GM19328 (cell line): ENCODE measurements at regions not wholly inside any gene's neighbourhood (a gene's known extent, or its start where the extent isn't known, plus 50 kb on each side); places are given as distances from the start of the nearest gene placed in this dataset.
"Not testable (repeated sequence)": the region's sequence is repeated elsewhere in the genome, so short reads cannot be mapped to it uniquely, and the experiment has no call there.

Experiments used
- ATAC-seq: cut with Tn5 transposase; IDR thresholded peaks from one replicate; pipeline ENCODE4 v1.9.1; 2021; ENCODE audit warnings: mild to moderate bottlenecking, moderate library complexity; ENCODE audit not compliant: unreplicated experiment

- no peak for ATAC-seq
These were observed 420.1 kb downstream of the GJA1 start for GRCh38 chr6:121855521-121855920.

DNA sequence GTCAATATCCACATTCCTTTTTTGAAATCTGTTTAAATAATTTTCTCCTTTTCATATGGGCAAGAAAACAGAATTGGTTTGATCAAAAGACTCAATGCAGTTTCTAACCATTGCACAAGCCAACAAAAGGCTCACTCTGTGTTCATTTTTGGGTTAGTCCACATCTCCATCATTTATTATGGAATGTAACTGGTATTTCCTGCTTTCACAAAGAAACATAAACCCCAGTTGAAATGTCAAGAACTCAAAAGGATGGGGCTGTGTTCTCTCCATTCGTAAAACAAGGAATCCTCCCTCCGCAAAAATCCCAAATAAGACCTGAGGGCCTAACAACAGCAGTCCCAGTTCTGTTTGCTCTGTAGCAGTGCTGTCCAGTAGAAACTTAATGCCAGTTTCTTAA, 420.9 kb downstream of the GJA1 start:
- no peak for ATAC-seq

- no peak for ATAC-seq
These were observed 422.1 kb downstream of the GJA1 start for GRCh38 chr6:121857551-121857950.

DNA sequence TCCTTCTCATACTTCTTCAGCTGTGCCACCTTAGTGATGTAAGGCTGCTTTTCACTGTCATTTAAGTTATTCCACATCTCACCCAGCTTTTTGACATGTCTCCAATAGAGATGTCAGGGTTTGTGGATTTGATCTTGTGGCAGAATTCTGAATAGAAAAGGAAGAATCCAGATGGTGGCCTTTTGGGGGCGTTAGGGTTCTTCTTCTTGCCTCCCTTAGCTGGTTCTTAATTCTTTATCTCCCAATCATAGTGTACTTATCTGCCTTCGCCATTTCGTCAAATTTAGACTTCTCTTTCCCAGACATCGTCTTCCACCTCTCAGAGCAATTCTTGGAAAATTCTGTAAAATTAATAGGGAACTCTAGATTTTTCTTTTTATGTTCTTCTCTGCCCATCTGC, 422.9 kb downstream of the GJA1 start:
- ATAC-seq, result no peak

DNA sequence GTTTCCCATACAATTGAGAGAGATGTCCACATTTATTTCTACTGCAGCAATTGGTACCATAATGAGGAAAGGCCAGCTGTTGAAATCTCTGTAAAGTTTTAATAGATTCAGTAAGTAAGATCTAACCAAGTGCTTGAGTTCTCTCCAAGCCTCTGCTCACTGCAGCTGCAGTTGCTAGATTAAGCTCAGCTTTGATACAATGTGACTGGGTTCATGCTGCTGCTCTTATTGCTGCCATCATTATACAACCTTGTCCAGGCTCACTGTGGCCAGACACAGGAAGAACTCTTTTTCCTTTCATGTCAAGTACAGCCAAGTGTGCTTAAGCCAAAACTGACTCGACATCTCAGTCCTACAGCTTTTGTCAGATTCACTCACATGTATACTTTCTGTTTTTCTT, 423.5 kb downstream of the GJA1 start:
- no peak for ATAC-seq

- ATAC-seq, result no peak
These were observed 430.4 kb downstream of the GJA1 start for GRCh38 chr6:121865811-121866210.

DNA sequence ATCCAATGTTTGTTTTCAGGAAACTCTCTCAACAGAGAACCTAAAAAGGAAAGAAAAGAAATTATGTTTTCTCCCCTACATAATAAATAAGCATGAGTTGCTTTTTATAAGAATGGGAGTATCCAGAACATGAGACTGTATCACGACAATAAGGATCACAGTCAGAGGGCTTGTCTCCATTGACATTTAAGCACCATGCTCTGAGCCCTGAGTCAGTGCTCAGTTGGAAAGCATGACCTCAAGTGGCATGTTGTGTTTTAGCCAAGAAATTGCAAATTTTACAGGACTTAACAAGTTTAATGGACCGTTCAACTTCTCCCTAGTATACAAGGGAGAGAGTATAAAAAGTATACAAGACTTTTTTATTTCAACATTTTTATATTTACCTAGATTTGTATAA, 431.6 kb downstream of the GJA1 start:
- no peak for ATAC-seq

DNA sequence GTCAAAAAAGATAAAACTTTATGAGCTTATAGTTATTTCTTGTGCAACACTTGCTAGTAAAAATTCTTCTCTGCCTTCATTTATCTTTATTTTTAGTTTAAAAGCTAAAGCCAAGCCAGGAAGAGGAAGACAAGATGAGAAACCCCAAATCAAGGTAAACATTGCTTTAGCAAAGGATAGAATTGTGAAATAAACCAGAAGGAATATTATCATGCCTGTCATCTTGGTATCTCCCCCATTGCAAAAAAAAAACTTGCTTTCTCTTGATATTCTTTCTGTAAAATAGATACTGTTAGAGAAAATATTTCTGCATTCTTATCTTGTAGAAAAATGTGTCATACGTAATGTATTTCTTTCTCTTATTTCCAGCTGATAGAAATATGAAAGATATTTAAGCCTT, 432.8 kb downstream of the GJA1 start:
- ATAC-seq, result no peak

- no peak for ATAC-seq
These were observed 438.1 kb downstream of the GJA1 start for GRCh38 chr6:121873595-121873994.

GRCh38 chr6:121876721-121877120, 441.3 kb downstream of the GJA1 start:
- no peak for ATAC-seq

- ATAC-seq, result no peak
These were observed 443.7 kb downstream of the GJA1 start for GRCh38 chr6:121879149-121879548.

- no peak for ATAC-seq
These were observed 445.4 kb downstream of the GJA1 start for GRCh38 chr6:121880831-121881230.

DNA sequence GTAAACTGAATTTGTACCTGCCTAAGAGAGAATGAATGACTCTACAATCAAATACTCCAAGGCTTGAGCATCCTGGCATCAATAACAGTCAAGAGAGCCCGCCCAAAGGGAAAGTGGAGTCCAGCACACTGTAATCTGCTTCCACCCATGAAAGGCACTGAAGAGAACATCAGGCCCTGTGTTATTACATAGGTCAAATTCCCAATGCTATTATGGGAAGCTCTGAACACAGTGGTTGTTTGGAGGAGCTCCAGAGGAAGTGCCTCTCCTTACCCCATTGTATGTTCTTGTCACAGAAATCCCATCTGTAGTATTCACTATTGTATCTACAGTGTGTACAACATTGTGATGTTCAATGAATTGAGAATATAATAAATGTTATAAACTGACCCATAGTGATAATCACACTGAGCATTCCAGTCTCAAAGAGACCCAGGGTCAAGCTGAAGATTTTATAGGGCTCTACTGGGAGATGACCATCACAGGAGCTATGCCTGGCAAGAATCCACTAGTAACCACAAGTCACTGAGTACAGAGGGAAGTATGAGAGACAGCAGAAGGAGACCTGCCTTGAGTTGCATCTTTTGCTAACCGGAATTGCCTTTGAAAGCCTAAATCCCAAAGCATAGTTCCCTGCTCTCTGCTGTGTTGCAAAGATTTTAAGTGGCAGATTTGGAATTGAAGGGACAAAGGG, 446.7 kb downstream of the GJA1 start:
- no peak for ATAC-seq

DNA sequence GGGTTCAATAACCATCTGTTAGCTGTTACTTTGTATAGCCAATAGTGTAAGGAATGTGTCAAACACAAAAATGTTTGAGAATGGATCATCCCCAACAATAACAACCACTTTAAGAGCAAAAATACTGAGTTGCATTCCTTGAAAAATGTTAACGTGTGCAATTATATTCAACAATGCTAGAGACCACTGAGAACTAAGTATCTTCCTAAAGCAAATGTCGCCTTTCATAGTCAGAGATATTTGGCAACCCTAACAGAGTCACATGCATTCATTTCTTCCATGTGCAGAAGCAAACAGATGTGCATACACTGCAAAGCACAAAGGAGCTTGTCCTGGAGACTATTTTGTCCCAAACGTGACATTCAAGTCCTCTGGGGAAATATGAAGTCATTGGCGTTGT, 448.6 kb downstream of the GJA1 start:
- no peak for ATAC-seq

GRCh38 chr6:121884620-121885019, 449.2 kb downstream of the GJA1 start:
- no peak for ATAC-seq

DNA sequence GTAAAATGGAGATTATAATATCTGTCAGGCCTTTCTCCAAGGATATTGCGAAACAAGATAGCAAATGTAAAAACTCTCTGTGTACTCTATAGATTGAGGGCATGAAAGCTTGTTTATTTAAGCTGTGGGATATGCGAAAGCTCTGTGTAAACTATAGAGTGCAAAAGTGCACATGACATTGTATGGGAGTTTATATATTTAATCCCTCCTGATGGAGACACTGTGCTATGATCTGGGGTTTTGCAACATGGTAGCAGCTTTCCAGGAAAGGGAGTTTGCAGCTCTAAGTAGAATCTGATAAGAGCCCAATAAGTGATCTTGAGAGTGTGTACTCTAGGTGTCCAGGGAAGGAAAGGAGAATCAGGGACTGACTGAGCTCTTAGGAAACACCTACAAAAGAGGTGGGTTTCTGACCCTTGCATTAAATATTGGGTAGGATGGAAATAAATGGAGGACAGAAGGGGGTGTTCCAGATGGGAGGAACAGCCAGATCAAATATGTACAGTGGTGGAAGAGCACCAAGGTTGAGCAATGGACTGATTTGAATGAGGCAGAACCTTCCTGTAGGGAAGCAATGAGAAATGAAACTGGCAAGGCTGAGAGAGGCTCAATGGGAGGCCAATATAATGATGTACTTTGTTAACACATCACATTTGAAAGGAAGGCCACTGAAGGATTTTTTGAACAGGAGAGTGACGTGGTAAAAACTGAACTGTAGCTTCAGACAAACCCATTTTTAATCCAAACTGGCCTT, 450.1 kb downstream of the GJA1 start:
- no peak for ATAC-seq

DNA sequence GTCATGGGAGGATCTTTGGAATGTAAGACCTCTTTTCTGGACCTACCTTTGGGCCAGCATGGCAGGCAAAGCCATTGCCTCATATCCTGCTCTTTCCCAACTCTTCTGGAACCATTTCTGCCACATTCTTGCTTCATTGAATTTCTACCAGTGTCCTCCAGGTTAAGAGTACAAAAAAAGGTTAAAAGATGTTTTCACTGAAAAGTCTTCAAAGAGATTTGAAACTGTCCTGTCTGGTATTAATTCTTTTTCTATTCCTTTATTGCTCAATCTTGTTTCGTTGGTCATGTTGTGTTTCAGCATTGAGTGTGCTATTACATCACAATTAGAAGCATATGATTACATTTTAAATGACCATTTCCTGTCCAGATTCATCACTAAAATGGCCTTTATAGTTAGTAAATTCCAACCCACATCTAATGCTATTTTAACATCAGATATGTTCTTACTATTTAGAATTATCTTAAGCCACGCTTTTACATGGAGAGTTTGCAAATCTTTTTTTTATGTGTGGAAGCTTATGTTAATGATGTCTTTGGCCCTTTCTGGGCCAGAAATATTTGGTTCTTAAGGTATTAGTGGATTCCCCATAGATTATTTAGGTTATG, 450.9 kb downstream of the GJA1 start:
- ATAC-seq, result no peak

DNA sequence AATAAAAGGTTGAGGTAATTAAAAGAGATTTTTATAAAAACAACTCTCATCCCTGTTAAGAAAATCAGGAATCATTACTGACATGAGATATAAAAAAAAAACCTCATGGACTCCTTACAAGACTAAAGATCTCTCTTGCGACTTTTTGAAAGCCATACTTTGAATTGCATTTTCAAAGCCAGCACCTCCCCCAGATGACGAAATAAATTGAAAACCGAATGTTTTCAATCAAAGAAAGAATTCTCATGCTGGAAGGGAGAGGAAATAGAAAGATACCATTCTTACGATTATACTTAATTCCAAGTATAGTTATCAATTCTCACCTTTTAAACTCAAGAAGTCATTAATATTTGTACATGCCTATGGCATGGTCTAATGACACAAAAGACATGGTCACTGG, 452.3 kb downstream of the GJA1 start:
- no peak for ATAC-seq

- no peak for ATAC-seq
These were observed 455.0 kb downstream of the GJA1 start for GRCh38 chr6:121890307-121890910.

DNA sequence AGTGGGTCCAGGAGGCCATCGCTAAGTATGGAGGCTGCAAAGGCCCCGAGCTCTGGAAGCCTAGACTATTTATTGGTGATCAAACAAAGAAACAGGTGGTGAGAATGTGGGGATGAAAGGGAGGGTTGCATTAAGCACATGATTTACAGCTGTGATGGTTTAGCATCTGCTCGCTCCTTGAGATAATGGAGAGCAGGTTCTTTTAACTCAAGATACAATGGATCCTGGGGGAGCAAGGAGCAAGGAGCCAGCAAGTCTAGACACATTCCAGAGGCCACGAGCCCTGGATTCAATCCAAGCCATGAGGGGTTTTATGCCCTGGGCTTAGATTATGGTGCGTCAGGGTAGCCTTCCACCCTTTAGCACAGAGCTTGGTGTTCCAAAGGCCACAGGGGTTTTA, 460.3 kb downstream of the GJA1 start:
- ATAC-seq, result not testable (repeated sequence)

DNA sequence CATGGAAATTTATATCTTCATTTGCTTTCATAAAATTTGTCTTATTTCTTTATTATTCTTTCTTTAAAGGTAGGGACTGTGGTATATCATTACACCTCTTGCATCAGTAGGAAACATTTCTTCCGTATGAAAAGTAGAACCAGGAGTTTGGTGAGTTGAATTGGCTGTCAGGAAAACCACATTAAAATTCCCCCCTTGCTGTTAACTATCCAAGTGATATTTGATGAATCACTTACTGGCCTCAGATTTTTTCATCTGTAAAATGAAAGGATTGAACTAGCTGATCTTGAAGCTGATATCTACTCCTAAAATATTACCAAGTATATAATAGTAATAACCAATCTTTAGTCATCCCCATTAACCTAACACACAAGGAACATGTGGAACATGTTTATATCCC, 460.9 kb downstream of the GJA1 start:
- ATAC-seq, result no peak

- no peak for ATAC-seq
These were observed 461.3 kb downstream of the GJA1 start for GRCh38 chr6:121896771-121897170.
